Esophagus mucosa (tissue), 1 donor: ENCODE measurements at regions not wholly inside any gene's neighbourhood (a gene's known extent, or its start where the extent isn't known, plus 50 kb on each side); places are given as distances from the start of the nearest gene placed in this dataset.

ENCODE experiments used
- ATAC-seq: fragments of 200-7000 bp; cut with Tn5 transposase; one replicate; pipeline ENCODE4 v1.9.1; 2020
- donor health status: DM: yes; HTN: yes; CAD: no.

GRCh38 chr7:17054206-17054605 lies 172.4 kb upstream of the AGR3 start:
- no peak for ATAC-seq

GRCh38 chr7:17054836-17055235 lies 173.1 kb upstream of the AGR3 start:
- ATAC-seq: no peak

DNA sequence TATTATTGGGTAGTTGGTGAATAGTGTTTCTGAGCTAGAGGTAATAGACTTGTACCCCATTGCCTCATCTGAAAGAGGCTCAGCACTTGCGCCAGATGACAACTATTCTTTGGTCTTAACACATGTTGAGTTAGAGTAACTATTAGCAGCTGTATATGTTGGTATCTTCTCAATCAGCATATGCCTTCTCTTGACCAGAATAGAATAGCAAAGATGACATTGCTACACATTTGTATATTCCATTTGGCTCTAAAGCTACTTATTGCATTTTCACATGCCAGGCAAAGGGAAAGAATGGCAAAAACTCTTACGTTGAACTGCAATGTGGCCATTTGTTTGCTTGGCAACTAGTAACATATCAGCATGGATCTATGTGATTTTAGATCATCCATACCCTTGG lies 173.8 kb upstream of the AGR3 start:
- no peak for ATAC-seq

- ATAC-seq: no peak
These were observed 174.8 kb upstream of the AGR3 start for GRCh38 chr7:17056491-17057142.

- ATAC-seq: no peak
These were observed 175.3 kb upstream of the AGR3 start for GRCh38 chr7:17057143-17057509.

GRCh38 chr7:17058568-17058967 lies 176.8 kb upstream of the AGR3 start:
- no peak for ATAC-seq

GRCh38 chr7:17060051-17060450 lies 178.3 kb upstream of the AGR3 start:
- ATAC-seq: no peak

GRCh38 chr7:17061443-17061842 lies 179.7 kb upstream of the AGR3 start:
- ATAC-seq: no peak

GRCh38 chr7:17062151-17063044 lies 180.6 kb upstream of the AGR3 start:
- no peak for ATAC-seq

GRCh38 chr7:17063045-17063383 lies 181.2 kb upstream of the AGR3 start:
- no peak for ATAC-seq

DNA sequence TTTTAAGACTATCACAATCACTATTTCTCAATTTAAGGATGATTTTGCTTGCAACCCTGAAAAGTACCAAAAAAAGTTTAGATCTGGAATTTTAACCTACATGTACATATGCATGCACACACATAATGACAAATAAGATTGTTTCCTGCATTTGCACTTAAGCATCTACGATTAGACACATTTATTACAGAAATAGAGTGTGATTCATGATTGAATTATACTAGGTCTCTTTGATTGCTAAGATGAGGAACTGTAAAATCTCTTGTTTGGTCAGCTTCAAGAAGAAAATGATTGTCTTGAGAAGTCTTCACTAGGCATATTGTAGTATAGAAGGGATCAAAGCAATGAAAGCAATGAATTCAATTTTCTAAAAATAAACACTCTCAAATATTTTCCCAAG lies 185.9 kb upstream of the AGR3 start:
- no peak for ATAC-seq

- ATAC-seq: peak; percentile 97
These were observed 187.4 kb upstream of the AGR3 start for GRCh38 chr7:17069146-17069545.

DNA sequence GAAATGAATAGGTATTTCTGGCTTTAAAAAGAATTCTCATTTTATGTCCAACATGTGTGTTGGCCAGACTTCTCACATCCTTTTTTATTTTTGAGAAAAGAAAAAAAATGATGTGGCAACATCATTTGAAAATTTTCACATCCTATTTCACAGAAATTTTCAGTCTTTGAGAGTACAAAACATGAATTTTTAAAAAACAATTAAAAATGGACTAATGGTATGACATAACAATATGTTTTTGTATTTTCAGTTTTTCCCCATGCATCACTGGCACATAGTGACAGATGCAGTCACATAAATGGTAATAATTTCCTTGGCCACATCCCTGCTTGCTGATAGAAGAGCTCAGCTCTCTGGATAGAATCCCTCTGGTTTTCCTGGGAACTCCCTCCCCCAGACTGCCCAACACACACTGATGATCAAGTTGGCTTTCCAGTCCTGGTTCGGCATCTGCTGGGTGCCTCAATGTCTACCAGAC lies 188.5 kb upstream of the AGR3 start:
- ATAC-seq: no peak

GRCh38 chr7:17071866-17072265 lies 190.1 kb upstream of the AGR3 start:
- ATAC-seq: no peak

GRCh38 chr7:17075601-17076255 lies 193.9 kb upstream of the AGR3 start:
- no peak for ATAC-seq

DNA sequence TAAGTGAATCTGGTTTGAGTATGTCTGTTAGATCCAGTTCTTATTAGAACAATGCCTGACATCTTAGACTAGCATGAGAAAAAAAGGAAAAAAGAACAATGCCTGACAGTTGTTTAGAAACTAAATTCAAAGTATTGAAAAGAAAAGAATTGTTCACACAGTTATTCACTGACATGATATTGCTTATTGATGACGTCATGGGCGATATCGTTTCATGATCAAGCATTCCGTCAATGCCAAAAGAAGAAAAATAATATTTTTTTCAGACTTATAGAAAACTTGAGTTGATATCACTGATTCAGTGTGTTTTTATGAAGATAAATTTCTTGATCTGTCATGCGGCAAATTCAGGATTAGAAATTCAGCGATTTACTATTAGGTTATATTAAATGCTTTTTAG lies 196.5 kb upstream of the AGR3 start:
- no peak for ATAC-seq

DNA sequence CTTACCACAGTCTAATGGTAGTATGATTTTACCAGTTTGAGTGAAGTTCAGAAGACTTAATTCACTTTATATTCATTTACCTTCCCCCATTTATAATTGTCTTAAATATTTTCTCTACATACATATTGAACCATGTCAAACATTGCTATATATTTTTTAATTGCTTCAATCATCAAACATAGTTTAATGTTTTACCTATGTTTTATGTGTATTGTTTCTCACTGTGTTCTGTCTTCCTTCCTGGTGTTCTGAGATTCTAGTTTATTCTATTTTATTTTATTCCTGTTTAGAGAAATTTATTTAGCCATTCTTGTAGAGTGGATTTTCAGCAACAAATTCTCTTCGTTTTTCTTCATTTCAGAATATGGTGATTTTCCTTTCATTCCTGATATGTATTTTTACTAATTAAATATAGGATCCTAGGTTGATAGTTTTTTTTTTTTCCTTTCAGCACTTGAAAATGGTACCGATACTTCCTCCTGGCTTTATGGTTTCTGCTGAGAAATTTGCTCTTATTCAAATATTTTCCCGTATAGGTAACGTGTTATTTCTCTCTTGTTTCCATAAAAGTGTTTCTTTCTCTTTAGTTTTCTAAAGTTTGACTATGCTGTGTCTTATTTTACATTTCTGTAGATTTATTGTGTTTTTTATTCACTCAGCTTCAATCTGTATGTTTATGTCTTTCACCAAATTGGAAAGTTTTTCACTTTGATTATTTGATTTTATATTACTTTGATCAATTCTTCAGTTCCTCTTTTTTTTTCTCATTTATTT lies 201.8 kb upstream of the AGR3 start:
- no peak for ATAC-seq

DNA sequence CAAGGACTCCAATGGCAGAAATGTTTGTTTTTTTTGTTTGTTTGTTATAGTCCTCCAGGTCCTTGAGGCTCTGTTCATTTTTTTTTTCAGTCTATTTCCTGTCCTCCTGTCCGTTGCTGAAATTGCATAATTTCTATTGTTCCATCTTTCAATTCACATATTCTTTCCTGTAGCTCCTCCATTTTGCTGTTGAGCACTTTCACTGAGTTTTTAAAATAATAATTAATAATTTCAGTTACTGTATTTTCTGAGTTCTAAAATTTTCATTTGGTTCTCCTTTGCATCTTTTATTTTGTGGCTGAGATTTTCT lies 202.3 kb upstream of the AGR3 start:
- no peak for ATAC-seq

- no peak for ATAC-seq
These were observed 203.4 kb upstream of the AGR3 start for GRCh38 chr7:17085186-17085585.

- ATAC-seq: no peak
These were observed 204.6 kb upstream of the AGR3 start for GRCh38 chr7:17086403-17086802.

- ATAC-seq: no peak
These were observed 207.7 kb upstream of the AHR start for GRCh38 chr7:17090751-17091150.

- no peak for ATAC-seq
These were observed 205.0 kb upstream of the AHR start for GRCh38 chr7:17093461-17093860.

DNA sequence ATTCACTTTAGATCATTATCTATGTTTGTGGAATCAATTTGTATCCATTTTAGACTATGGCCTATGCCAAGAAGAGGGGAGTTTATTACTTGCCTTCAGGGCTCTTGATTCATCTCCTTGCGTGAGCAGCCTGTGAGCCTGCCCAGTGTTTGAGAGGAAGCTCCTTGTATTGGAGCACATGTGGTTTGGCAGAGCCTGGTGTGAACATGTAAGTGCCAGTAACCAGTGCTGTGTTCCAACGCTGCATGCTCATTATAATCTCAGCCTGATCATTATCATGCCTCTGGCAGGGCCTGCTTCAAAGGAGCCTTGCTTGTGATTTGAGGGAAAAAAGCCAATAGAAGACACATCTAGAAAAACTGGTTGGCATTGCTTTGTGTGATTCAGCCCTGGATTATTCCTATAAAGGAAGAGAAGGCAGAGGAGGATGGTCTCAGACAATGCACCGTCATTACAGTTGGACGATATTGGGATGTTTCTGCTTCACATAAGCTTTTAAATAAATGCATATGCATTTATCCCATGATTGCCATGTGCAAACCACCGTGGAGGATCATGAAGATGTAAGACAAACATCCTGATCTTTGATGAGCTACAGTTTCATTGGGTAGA lies 203.4 kb upstream of the AHR start:
- ATAC-seq: peak; percentile 96
